ENCODE measurements at regions not wholly inside any gene's neighbourhood (a gene's known extent, or its start where the extent isn't known, plus 50 kb on each side); places are given as distances from the start of the nearest gene placed in this dataset.

GRCh38 chr4:166518776-166519175 is 645.7 kb downstream of the TLL1 start:
- no peak for TF ChIP-seq CTCF (IDR thresholded peaks at IDR 0.05)
- Histone ChIP-seq H3K4me3 (no peak overlapping the region), H3K4me1 (no peaks in the 10 kb centered on the region), H3K27ac (no peak overlapping the region), H3K9me3 (no peaks in the 10 kb centered on the region), H3K36me3 (no peaks in the 10 kb centered on the region), H3K27me3 (ENCODE audit: low read depth) (no peaks in the 10 kb centered on the region)
- intact Hi-C loops (cut with DNase I), result no loop called here
- ATAC-seq (no peak), DNase-seq (no peak)

- Histone ChIP-seq H3K4me1 (no peaks in the 10 kb centered on the region), H3K27me3 (ENCODE audit: low read depth) (no peaks in the 10 kb centered on the region), H3K36me3 (no peaks in the 10 kb centered on the region), H3K4me3 (no peak overlapping the region), H3K27ac (no peak overlapping the region), H3K9me3 (no peaks in the 10 kb centered on the region)
- intact Hi-C loops (cut with DNase I), result no loop called here
- no peak for TF ChIP-seq CTCF (IDR thresholded peaks at IDR 0.05)
- DNase-seq, result no peak
- no peak for ATAC-seq
These were observed 646.7 kb downstream of the TLL1 start for GRCh38 chr4:166519774-166520173.

DNA sequence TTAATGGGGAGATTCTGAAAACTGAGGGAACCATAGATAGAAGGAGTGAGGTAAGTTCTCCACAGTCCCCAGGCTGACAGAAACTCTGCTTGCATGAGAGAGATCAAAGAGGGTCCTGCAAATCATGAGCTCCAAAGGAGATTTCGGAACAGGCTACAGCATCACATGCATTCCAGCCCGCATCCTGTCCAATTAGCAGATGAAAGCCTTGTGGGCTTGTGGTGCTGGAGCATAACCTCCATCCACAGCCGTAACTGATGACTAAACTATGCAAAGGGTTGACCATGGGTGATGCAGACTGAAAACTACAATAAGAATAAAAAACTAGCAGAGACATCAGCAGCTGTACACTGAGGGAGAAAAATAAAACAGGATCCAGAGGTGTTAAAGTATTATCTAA is 654.5 kb downstream of the TLL1 start:
- intact Hi-C loops (cut with DNase I), result no loop called here
- TF ChIP-seq CTCF (IDR thresholded peaks at IDR 0.05), result no peak
- H3K4me3 ChIP-seq, result no peak overlapping the region

GRCh38 chr4:166531703-166532102 is 658.7 kb downstream of the TLL1 start:
- H3K4me3 ChIP-seq, result no peak overlapping the region
- H3K27me3 ChIP-seq (ENCODE audit: low read depth), result no peaks in the 10 kb centered on the region
- no peaks in the 10 kb centered on the region for H3K9me3 ChIP-seq
- no peaks in the 10 kb centered on the region for H3K36me3 ChIP-seq
- ATAC-seq (no peak), DNase-seq (no peak)
- TF ChIP-seq CTCF (IDR thresholded peaks at IDR 0.05), result no peak
- intact Hi-C loops (cut with DNase I), result no loop called here
- H3K4me1 ChIP-seq, result no peaks in the 10 kb centered on the region
- no peak overlapping the region for H3K27ac ChIP-seq

More for the DNA sequence above, 654.5 kb downstream of the TLL1 start:
- Histone ChIP-seq H3K27ac (no peak overlapping the region), H3K4me1 (no peaks in the 10 kb centered on the region), H3K36me3 (no peaks in the 10 kb centered on the region), H3K9me3 (no peaks in the 10 kb centered on the region), H3K27me3 (ENCODE audit: low read depth) (no peaks in the 10 kb centered on the region)
- no peak for DNase-seq
- no peak for ATAC-seq

DNA sequence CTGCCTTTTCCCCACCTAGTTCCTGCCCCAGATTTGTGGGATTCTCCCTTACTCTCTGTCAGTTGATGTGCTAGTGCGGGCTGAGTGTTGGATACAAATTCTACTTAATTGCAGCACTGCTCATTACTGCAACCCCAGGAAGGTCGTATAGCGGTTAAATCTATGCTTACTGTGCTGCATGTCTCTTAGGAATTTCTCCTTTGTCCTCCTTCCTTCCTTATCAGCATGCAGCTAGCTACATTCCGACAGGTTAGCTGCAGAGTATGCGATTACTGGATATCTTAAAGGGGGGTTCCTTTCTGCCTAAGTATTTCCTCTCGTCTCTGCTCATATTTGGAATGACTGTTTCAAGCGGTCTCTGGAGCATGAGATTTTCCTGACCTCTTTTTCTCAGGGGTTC is 662.8 kb downstream of the TLL1 start:
- H3K4me3 ChIP-seq, result no peak overlapping the region
- H3K27ac ChIP-seq, result no peak overlapping the region
- intact Hi-C loops (cut with DNase I), result no loop called here
- no peak for TF ChIP-seq CTCF (IDR thresholded peaks at IDR 0.05)
- no peaks in the 10 kb centered on the region for H3K4me1 ChIP-seq
- H3K27me3 ChIP-seq (ENCODE audit: low read depth), result no peaks in the 10 kb centered on the region
- no peak for DNase-seq
- H3K9me3 ChIP-seq, result no peaks in the 10 kb centered on the region
- H3K36me3 ChIP-seq, result no peaks in the 10 kb centered on the region
- ATAC-seq, result no peak

GRCh38 chr4:166538491-166539005 is 665.5 kb downstream of the TLL1 start:
- Histone ChIP-seq H3K36me3 (no peaks in the 10 kb centered on the region), H3K27ac (no peak overlapping the region), H3K4me3 (no peak overlapping the region), H3K9me3 (no peaks in the 10 kb centered on the region), H3K4me1 (no peaks in the 10 kb centered on the region), H3K27me3 (ENCODE audit: low read depth) (no peaks in the 10 kb centered on the region)
- no peak for TF ChIP-seq CTCF (IDR thresholded peaks at IDR 0.05)
- no peak for DNase-seq
- no peak for ATAC-seq
- intact Hi-C loops (cut with DNase I), result no loop called here
